ENCODE measurements at regions not wholly inside any gene's neighbourhood (a gene's known extent, or its start where the extent isn't known, plus 50 kb on each side); places are given as distances from the start of the nearest gene placed in this dataset.

DNA sequence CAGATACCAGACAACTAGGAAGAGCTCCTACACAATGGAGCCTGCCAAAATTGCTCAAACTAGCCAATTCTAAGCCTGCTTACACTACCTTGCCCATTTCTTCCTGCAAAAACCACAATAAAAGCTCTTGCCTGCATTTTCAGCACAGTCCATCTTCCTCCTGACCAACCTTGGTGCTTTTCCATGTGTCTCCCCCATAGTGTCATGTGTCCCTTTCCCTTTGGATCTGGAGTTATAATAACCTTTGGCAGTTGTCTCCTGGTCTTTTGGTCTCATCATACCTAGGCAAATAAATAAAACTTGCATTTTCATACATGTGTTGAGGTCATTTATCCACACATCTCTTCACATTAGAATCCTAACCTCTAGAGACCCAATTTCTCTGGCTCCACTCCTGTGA, 203.1 kb upstream of the TRPC4 start:
- TF ChIP-seq, protein P1, sequence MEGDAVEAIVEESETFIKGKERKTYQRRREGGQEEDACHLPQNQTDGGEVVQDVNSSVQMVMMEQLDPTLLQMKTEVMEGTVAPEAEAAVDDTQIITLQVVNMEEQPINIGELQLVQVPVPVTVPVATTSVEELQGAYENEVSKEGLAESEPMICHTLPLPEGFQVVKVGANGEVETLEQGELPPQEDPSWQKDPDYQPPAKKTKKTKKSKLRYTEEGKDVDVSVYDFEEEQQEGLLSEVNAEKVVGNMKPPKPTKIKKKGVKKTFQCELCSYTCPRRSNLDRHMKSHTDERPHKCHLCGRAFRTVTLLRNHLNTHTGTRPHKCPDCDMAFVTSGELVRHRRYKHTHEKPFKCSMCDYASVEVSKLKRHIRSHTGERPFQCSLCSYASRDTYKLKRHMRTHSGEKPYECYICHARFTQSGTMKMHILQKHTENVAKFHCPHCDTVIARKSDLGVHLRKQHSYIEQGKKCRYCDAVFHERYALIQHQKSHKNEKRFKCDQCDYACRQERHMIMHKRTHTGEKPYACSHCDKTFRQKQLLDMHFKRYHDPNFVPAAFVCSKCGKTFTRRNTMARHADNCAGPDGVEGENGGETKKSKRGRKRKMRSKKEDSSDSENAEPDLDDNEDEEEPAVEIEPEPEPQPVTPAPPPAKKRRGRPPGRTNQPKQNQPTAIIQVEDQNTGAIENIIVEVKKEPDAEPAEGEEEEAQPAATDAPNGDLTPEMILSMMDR (IDR thresholded peaks at IDR 0.05): no peak
- no peak for TF ChIP-seq ZFX (IDR thresholded peaks at IDR 0.05; ENCODE audit: borderline replicate concordance)

Data from 22Rv1 (cell line).